ENCODE measurements at regions not wholly inside any gene's neighbourhood (a gene's known extent, or its start where the extent isn't known, plus 50 kb on each side); places are given as distances from the start of the nearest gene placed in this dataset.

DNA sequence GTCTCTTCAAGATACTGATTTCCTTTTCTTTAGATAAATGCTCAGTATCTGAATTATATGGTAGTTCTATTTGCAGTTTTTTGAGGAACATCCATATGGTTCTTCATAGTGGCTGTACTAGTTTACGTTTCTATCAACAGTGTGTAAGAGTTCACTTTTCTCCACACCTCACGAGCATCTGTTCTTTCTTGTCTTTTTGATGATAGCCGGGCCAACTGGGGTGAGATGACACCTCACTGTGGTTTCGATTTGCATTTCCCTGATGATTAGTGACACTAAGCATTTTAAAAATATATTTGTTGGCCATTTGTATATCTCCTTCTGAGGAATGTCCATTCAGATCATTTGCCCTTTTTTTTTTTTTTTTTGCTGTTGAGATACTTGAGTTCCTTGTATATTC is 458.8 kb downstream of the SETBP1 start:
- TF ChIP-seq POLR2A (IDR thresholded peaks at IDR 0.05) (no peak), EP300 (IDR thresholded peaks at IDR 0.05; ENCODE audit: low read depth) (no peak)
- TF ChIP-seq, protein P1, sequence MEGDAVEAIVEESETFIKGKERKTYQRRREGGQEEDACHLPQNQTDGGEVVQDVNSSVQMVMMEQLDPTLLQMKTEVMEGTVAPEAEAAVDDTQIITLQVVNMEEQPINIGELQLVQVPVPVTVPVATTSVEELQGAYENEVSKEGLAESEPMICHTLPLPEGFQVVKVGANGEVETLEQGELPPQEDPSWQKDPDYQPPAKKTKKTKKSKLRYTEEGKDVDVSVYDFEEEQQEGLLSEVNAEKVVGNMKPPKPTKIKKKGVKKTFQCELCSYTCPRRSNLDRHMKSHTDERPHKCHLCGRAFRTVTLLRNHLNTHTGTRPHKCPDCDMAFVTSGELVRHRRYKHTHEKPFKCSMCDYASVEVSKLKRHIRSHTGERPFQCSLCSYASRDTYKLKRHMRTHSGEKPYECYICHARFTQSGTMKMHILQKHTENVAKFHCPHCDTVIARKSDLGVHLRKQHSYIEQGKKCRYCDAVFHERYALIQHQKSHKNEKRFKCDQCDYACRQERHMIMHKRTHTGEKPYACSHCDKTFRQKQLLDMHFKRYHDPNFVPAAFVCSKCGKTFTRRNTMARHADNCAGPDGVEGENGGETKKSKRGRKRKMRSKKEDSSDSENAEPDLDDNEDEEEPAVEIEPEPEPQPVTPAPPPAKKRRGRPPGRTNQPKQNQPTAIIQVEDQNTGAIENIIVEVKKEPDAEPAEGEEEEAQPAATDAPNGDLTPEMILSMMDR (IDR thresholded peaks at IDR 0.05), result no peak

Data from transverse colon (tissue), 3 donors.